ENCODE measurements at regions not wholly inside any gene's neighbourhood (a gene's known extent, or its start where the extent isn't known, plus 50 kb on each side); places are given as distances from the start of the nearest gene placed in this dataset.

- Mint-ChIP-seq H3K9me3 (ENCODE audit: unreplicated experiment) (peaks cover 7% of the 10 kb centered on the region), H3K4me3 (ENCODE audit: unreplicated experiment) (no peak overlapping the region), H3K27me3 (ENCODE audit: unreplicated experiment) (no peaks in the 10 kb centered on the region), H3K4me1 (ENCODE audit: unreplicated experiment) (peaks cover under 1% of the 10 kb centered on the region), H3K27ac (ENCODE audit: unreplicated experiment) (no peak overlapping the region), H3K36me3 (ENCODE audit: unreplicated experiment) (no peaks in the 10 kb centered on the region)
- TF ChIP-seq, protein P1, sequence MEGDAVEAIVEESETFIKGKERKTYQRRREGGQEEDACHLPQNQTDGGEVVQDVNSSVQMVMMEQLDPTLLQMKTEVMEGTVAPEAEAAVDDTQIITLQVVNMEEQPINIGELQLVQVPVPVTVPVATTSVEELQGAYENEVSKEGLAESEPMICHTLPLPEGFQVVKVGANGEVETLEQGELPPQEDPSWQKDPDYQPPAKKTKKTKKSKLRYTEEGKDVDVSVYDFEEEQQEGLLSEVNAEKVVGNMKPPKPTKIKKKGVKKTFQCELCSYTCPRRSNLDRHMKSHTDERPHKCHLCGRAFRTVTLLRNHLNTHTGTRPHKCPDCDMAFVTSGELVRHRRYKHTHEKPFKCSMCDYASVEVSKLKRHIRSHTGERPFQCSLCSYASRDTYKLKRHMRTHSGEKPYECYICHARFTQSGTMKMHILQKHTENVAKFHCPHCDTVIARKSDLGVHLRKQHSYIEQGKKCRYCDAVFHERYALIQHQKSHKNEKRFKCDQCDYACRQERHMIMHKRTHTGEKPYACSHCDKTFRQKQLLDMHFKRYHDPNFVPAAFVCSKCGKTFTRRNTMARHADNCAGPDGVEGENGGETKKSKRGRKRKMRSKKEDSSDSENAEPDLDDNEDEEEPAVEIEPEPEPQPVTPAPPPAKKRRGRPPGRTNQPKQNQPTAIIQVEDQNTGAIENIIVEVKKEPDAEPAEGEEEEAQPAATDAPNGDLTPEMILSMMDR (IDR thresholded peaks at IDR 0.05): no peak
- DNase-seq (ENCODE audit: extremely low spot score, unreplicated experiment): no peak
These were observed 464.9 kb upstream of the ADGRL2 start for GRCh38 chr1:81335876-81336275.

- no peaks in the 10 kb centered on the region for H3K4me1 Mint-ChIP-seq (ENCODE audit: unreplicated experiment)
- DNase-seq (ENCODE audit: extremely low spot score, unreplicated experiment): no peak
- no peaks in the 10 kb centered on the region for H3K36me3 Mint-ChIP-seq (ENCODE audit: unreplicated experiment)
- H3K27ac Mint-ChIP-seq (ENCODE audit: unreplicated experiment): no peak overlapping the region
- H3K27me3 Mint-ChIP-seq (ENCODE audit: unreplicated experiment): no peaks in the 10 kb centered on the region
- TF ChIP-seq, protein P1 (IDR thresholded peaks at IDR 0.05): no peak
- no peaks in the 10 kb centered on the region for H3K9me3 Mint-ChIP-seq (ENCODE audit: unreplicated experiment)
- no peak overlapping the region for H3K4me3 Mint-ChIP-seq (ENCODE audit: unreplicated experiment)
These were observed 470.2 kb upstream of the ADGRL2 start for GRCh38 chr1:81330521-81330920.

DNA sequence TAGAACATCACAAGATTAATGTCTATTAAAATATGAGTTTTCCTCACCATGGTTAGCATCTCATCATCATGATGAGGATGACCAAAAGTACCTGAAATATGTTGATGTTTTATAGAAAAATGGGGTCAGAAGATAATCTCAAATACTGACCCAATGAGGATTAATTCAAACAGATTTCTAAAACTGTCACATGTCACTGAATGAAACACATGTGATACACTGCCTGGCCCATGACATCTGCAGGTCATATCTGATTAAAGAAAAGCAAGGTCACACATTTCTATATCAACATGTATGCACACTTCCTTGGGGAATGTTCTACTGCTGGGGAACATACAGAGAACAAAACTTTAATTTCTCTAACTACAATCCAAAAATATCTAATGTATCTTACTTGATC, 470.6 kb upstream of the ADGRL2 start:
- Mint-ChIP-seq H3K27me3 (ENCODE audit: unreplicated experiment) (no peaks in the 10 kb centered on the region), H3K36me3 (ENCODE audit: unreplicated experiment) (no peaks in the 10 kb centered on the region), H3K27ac (ENCODE audit: unreplicated experiment) (no peak overlapping the region), H3K4me1 (ENCODE audit: unreplicated experiment) (no peaks in the 10 kb centered on the region), H3K4me3 (ENCODE audit: unreplicated experiment) (no peak overlapping the region), H3K9me3 (ENCODE audit: unreplicated experiment) (no peaks in the 10 kb centered on the region)
- DNase-seq (ENCODE audit: extremely low spot score, unreplicated experiment): no peak
- TF ChIP-seq, protein P1 (IDR thresholded peaks at IDR 0.05): no peak

GRCh38 chr1:81329041-81329440, 471.7 kb upstream of the ADGRL2 start:
- no peak overlapping the region for H3K27ac Mint-ChIP-seq (ENCODE audit: unreplicated experiment)
- TF ChIP-seq, protein P1 (IDR thresholded peaks at IDR 0.05): no peak
- H3K4me1 Mint-ChIP-seq (ENCODE audit: unreplicated experiment): no peaks in the 10 kb centered on the region
- no peaks in the 10 kb centered on the region for H3K27me3 Mint-ChIP-seq (ENCODE audit: unreplicated experiment)
- H3K4me3 Mint-ChIP-seq (ENCODE audit: unreplicated experiment): no peak overlapping the region
- no peak for DNase-seq (ENCODE audit: extremely low spot score, unreplicated experiment)
- no peaks in the 10 kb centered on the region for H3K36me3 Mint-ChIP-seq (ENCODE audit: unreplicated experiment)
- H3K9me3 Mint-ChIP-seq (ENCODE audit: unreplicated experiment): no peaks in the 10 kb centered on the region

- DNase-seq (ENCODE audit: extremely low spot score, unreplicated experiment): no peak
- Mint-ChIP-seq H3K4me1 (ENCODE audit: unreplicated experiment) (no peaks in the 10 kb centered on the region), H3K36me3 (ENCODE audit: unreplicated experiment) (no peaks in the 10 kb centered on the region), H3K4me3 (ENCODE audit: unreplicated experiment) (no peak overlapping the region), H3K27me3 (ENCODE audit: unreplicated experiment) (no peaks in the 10 kb centered on the region), H3K9me3 (ENCODE audit: unreplicated experiment) (no peaks in the 10 kb centered on the region), H3K27ac (ENCODE audit: unreplicated experiment) (no peak overlapping the region)
- TF ChIP-seq, protein P1 (IDR thresholded peaks at IDR 0.05): no peak
These were observed 473.0 kb upstream of the ADGRL2 start for GRCh38 chr1:81327743-81328142.
